Muscle of leg (tissue), 3 donors: ENCODE measurements at regions not wholly inside any gene's neighbourhood (a gene's known extent, or its start where the extent isn't known, plus 50 kb on each side); places are given as distances from the start of the nearest gene placed in this dataset.
A peak's percentile ranks its signal among the peaks of the same experiment; 100 is the strongest.

Experiments
- DNase-seq: peaks from one replicate; pipeline ENCODE4 v3.0.0; 2013
- H3K27ac ChIP-seq: one replicate; pipeline ENCODE4 v1.5.1; 2013; ENCODE audit warnings: mild to moderate bottlenecking, low read length, control low read depth
- H3K27me3 ChIP-seq: one replicate; pipeline ENCODE4 v1.6.1; 2013; ENCODE audit warnings: low read length; ENCODE audit not compliant: control insufficient read depth, insufficient read depth
- H3K36me3 ChIP-seq: one replicate; pipeline ENCODE4 v1.6.1; 2013; ENCODE audit warnings: low read length; ENCODE audit not compliant: control insufficient read depth, insufficient read depth
- H3K4me1 ChIP-seq: one replicate; pipeline ENCODE4 v1.6.1; 2013; ENCODE audit warnings: low read length; ENCODE audit not compliant: control insufficient read depth, insufficient read depth
- H3K4me3 ChIP-seq: one replicate; pipeline ENCODE4 v1.5.1; 2013; ENCODE audit warnings: low read length, control low read depth
- H3K9me3 ChIP-seq: replicated peaks from 2 replicates; pipeline ENCODE4 v1.6.1; 2013; ENCODE audit warnings: low read depth, low read length; ENCODE audit not compliant: control insufficient read depth
- WGBS: methylation state at CpG from one replicate; pipeline ENCODE4 v1.1.5; 2013; ENCODE audit warnings: missing lambda C conversion rate; ENCODE audit not compliant: insufficient coverage; 5-methylcytosine and 5-hydroxymethylcytosine counted together

GRCh38 chr10:89097226-89097625 lies 106.6 kb downstream of the FAS start:
- no peaks in the 10 kb centered on the region for H3K36me3 ChIP-seq
- no peaks in the 10 kb centered on the region for H3K9me3 ChIP-seq
- no peaks in the 10 kb centered on the region for H3K27me3 ChIP-seq
- no peak for DNase-seq
- H3K4me3 ChIP-seq: no peak overlapping the region
- no peaks in the 10 kb centered on the region for H3K4me1 ChIP-seq
- WGBS: no CpG with 5 or more reads among the region's 2 CpGs
- H3K27ac ChIP-seq: no peak overlapping the region

DNA sequence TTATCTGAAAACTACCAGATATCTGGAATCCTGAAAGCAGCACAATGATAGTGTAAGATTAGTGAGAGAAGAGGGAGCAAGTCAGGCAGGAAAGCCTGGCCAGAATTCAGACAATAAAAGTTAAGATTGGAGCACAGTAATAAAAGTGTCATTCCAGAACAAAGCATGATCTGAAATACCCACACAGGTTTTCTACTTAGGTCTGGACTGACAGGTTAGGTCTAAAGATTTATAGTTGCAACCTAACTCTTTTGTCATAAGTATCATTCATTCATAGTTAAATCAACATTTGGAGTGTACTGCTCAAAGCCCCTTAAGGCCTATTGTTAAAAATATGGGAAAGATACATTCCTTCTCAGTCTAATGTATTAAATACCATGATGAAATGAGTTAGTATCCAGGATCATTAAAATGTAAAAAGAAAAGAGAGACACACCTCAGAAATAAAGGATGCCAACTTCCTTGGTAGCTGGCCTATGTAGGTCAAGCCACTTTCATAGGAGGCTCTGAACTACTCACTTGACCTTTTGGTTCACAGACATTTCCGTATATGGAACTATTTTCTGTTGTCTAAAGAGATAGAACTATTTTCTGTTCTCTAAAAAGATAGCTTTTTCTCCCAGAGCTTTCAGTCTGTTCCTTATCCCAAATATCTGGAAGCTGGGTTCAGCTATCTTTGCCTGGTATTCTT lies 105.2 kb downstream of the FAS start:
- no peak overlapping the region for H3K27ac ChIP-seq

GRCh38 chr10:89093728-89094127 lies 103.1 kb downstream of the FAS start:
- no peak overlapping the region for H3K27ac ChIP-seq
- DNase-seq: no peak
- H3K27me3 ChIP-seq: no peaks in the 10 kb centered on the region
- no peak overlapping the region for H3K4me3 ChIP-seq
- no peaks in the 10 kb centered on the region for H3K36me3 ChIP-seq
- no peaks in the 10 kb centered on the region for H3K4me1 ChIP-seq
- no peaks in the 10 kb centered on the region for H3K9me3 ChIP-seq
- WGBS: 80% methylated on average over 3 of the region's 3 CpGs

More for the DNA sequence above, 105.2 kb downstream of the FAS start:
- H3K36me3 ChIP-seq: no peaks in the 10 kb centered on the region
- no CpG with 5 or more reads among the region's 1 CpG for WGBS
- no peak for DNase-seq
- H3K4me1 ChIP-seq: no peaks in the 10 kb centered on the region
- H3K27me3 ChIP-seq: no peaks in the 10 kb centered on the region
- H3K9me3 ChIP-seq: no peaks in the 10 kb centered on the region
- H3K4me3 ChIP-seq: no peak overlapping the region

- no peaks in the 10 kb centered on the region for H3K27me3 ChIP-seq
- no peaks in the 10 kb centered on the region for H3K36me3 ChIP-seq
- no peak overlapping the region for H3K27ac ChIP-seq
- no peaks in the 10 kb centered on the region for H3K4me1 ChIP-seq
- no peak overlapping the region for H3K4me3 ChIP-seq
- no peak for DNase-seq
- no peaks in the 10 kb centered on the region for H3K9me3 ChIP-seq
- WGBS: 80% methylated on average over 1 of the region's 4 CpGs
Measured at GRCh38 chr10:89092981-89093380, 102.4 kb downstream of the FAS start.

- Histone ChIP-seq H3K36me3 (no peaks in the 10 kb centered on the region), H3K9me3 (no peaks in the 10 kb centered on the region), H3K27me3 (no peaks in the 10 kb centered on the region), H3K4me3 (no peak overlapping the region), H3K27ac (no peak overlapping the region), H3K4me1 (no peaks in the 10 kb centered on the region)
- no peak for DNase-seq
- 100% methylated on average over 1 of the region's 1 CpG for WGBS
Measured at GRCh38 chr10:89092439-89092838, 101.8 kb downstream of the FAS start.

DNA sequence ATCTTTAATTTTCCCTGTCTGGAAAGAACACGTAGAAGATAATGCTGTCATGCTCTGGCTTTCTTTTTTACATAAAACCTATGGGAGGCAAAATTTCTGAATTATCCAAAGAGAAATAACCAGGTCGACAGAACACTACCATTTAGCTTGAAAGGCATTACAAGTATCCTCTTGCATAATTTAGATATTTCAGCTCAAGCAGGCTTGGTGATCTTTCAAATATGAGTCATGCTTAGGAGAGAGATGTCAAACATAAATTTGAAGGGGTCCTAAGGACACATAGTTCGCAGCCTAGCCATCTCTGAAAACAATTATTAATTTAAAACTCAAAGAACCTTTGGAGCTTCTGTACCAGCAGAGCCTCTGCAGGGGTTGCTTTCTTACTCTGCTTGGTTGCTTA lies 100.9 kb downstream of the FAS start:
- H3K27ac ChIP-seq: no peak overlapping the region

GRCh38 chr10:89090756-89091445 lies 100.3 kb downstream of the FAS start:
- Histone ChIP-seq H3K4me3 (no peak overlapping the region), H3K36me3 (no peaks in the 10 kb centered on the region), H3K27me3 (no peaks in the 10 kb centered on the region), H3K4me1 (peaks cover 8% of the 10 kb centered on the region), H3K27ac (no peak overlapping the region), H3K9me3 (no peaks in the 10 kb centered on the region)
- DNase-seq: peak; percentile 33
- WGBS: no CpG with 5 or more reads among the region's 6 CpGs

More for the DNA sequence above, 100.9 kb downstream of the FAS start:
- H3K36me3 ChIP-seq: no peaks in the 10 kb centered on the region
- peaks cover 8% of the 10 kb centered on the region for H3K4me1 ChIP-seq
- H3K9me3 ChIP-seq: no peaks in the 10 kb centered on the region
- H3K4me3 ChIP-seq: no peak overlapping the region
- no CpG with 5 or more reads among the region's 3 CpGs for WGBS
- no peaks in the 10 kb centered on the region for H3K27me3 ChIP-seq
- DNase-seq: no peak

- Histone ChIP-seq H3K4me3 (no peak overlapping the region), H3K9me3 (no peaks in the 10 kb centered on the region), H3K27me3 (no peaks in the 10 kb centered on the region), H3K4me1 (peaks cover 8% of the 10 kb centered on the region), H3K36me3 (no peaks in the 10 kb centered on the region), H3K27ac (peak overlapping the region; percentile 81)
- 34% methylated on average over 5 of the region's 13 CpGs for WGBS
- DNase-seq: peak; percentile 89
Measured at GRCh38 chr10:89086801-89087521, 96.4 kb downstream of the FAS start.

GRCh38 chr10:89085153-89085552 lies 94.6 kb downstream of the FAS start:
- no peak for DNase-seq
- Histone ChIP-seq H3K4me1 (peaks cover 8% of the 10 kb centered on the region), H3K4me3 (no peak overlapping the region), H3K9me3 (no peaks in the 10 kb centered on the region), H3K36me3 (no peaks in the 10 kb centered on the region), H3K27me3 (no peaks in the 10 kb centered on the region), H3K27ac (no peak overlapping the region)
- 90% methylated on average over 4 of the region's 4 CpGs for WGBS

GRCh38 chr10:89082086-89082485 lies 91.5 kb downstream of the FAS start:
- no peak overlapping the region for H3K27ac ChIP-seq
- H3K9me3 ChIP-seq: no peaks in the 10 kb centered on the region
- H3K4me3 ChIP-seq: no peak overlapping the region
- 100% methylated on average over 1 of the region's 5 CpGs for WGBS
- no peak for DNase-seq
- H3K36me3 ChIP-seq: no peaks in the 10 kb centered on the region
- no peaks in the 10 kb centered on the region for H3K27me3 ChIP-seq
- H3K4me1 ChIP-seq: peaks cover 7% of the 10 kb centered on the region
